ENCODE measurements at regions not wholly inside any gene's neighbourhood (a gene's known extent, or its start where the extent isn't known, plus 50 kb on each side); places are given as distances from the start of the nearest gene placed in this dataset.

- no peak for FAIRE-seq
- no peak for TF ChIP-seq CTCF (IDR thresholded peaks at IDR 0.05; ENCODE audit: borderline replicate concordance, extremely low read depth, insufficient read depth)
These were observed 253.1 kb upstream of the USP24 start for GRCh38 chr1:55468142-55468795.

GRCh38 chr1:55466921-55467320, 251.8 kb upstream of the USP24 start:
- Histone ChIP-seq H3K36me3 (ENCODE audit: control insufficient read depth in 2 of 3, insufficient read depth in 3 of 3, low read length in 3 of 3) (no peaks in the 10 kb centered on the region), H3K27me3 (ENCODE audit: control insufficient read depth, insufficient read depth, low read length) (no peaks in the 10 kb centered on the region), H3K4me1 (ENCODE audit: control insufficient read depth in 2 of 3, insufficient read depth in 2 of 3, low read depth in 1 of 3, low read length in 3 of 3) (peaks cover 0 to 6% (median 0%) of the 10 kb centered on the region in 3 donors), H3K9ac (ENCODE audit: low read length in 3 of 3) (no peak overlapping the region), H3K9me3 (ENCODE audit: control insufficient read depth in 2 of 3, insufficient read depth in 1 of 3, low read length in 3 of 3) (no peaks in the 10 kb centered on the region), H3K27ac (ENCODE audit: low read depth in 2 of 2, low read length in 2 of 2) (no peak overlapping the region), H3K4me3 (ENCODE audit: low read length in 3 of 3) (no peak overlapping the region)
- intact Hi-C loops (cut with DNase I), result no loop called here
- no peak for TF ChIP-seq CTCF (IDR thresholded peaks at IDR 0.05; ENCODE audit: borderline replicate concordance, extremely low read depth, insufficient read depth)
- DNase-seq, result no peak
- no peak for FAIRE-seq

More at GRCh38 chr1:55468142-55468795, 253.1 kb upstream of the USP24 start:
- no peaks in the 10 kb centered on the region for H3K9me3 ChIP-seq (ENCODE audit: control insufficient read depth in 2 of 3, insufficient read depth in 1 of 3, low read length in 3 of 3)
- H3K27ac ChIP-seq (ENCODE audit: low read depth in 2 of 2, low read length in 2 of 2), result peak overlapping the region in 1 of 2 donors; percentile 26
- H3K27me3 ChIP-seq (ENCODE audit: control insufficient read depth, insufficient read depth, low read length), result no peaks in the 10 kb centered on the region
- DNase-seq, result peak in 3 of 5 donors; percentile 17 to 63 (median 28)
- no peak overlapping the region for H3K4me3 ChIP-seq (ENCODE audit: low read length in 3 of 3)
- intact Hi-C loops (cut with DNase I), result no loop called here
- peaks cover 0 to 9% (median 9%) of the 10 kb centered on the region in 3 donors for H3K4me1 ChIP-seq (ENCODE audit: control insufficient read depth in 2 of 3, insufficient read depth in 2 of 3, low read depth in 1 of 3, low read length in 3 of 3)
- no peak overlapping the region for H3K9ac ChIP-seq (ENCODE audit: low read length in 3 of 3)
- no peaks in the 10 kb centered on the region for H3K36me3 ChIP-seq (ENCODE audit: control insufficient read depth in 2 of 3, insufficient read depth in 3 of 3, low read length in 3 of 3)

GRCh38 chr1:55466373-55466772, 251.2 kb upstream of the USP24 start:
- Histone ChIP-seq H3K9me3 (ENCODE audit: control insufficient read depth in 2 of 3, insufficient read depth in 1 of 3, low read length in 3 of 3) (no peaks in the 10 kb centered on the region), H3K36me3 (ENCODE audit: control insufficient read depth in 2 of 3, insufficient read depth in 3 of 3, low read length in 3 of 3) (no peaks in the 10 kb centered on the region), H3K27ac (ENCODE audit: low read depth in 2 of 2, low read length in 2 of 2) (peak overlapping the region in 1 of 2 donors; percentile 1), H3K4me3 (ENCODE audit: low read length in 3 of 3) (no peak overlapping the region), H3K27me3 (ENCODE audit: control insufficient read depth, insufficient read depth, low read length) (no peaks in the 10 kb centered on the region), H3K4me1 (ENCODE audit: control insufficient read depth in 2 of 3, insufficient read depth in 2 of 3, low read depth in 1 of 3, low read length in 3 of 3) (peaks cover 0 to 6% (median 0%) of the 10 kb centered on the region in 3 donors), H3K9ac (ENCODE audit: low read length in 3 of 3) (no peak overlapping the region)
- no peak for FAIRE-seq
- intact Hi-C loops (cut with DNase I), result no loop called here
- no peak for TF ChIP-seq CTCF (IDR thresholded peaks at IDR 0.05; ENCODE audit: borderline replicate concordance, extremely low read depth, insufficient read depth)
- no peak for DNase-seq

Measured in kidney (tissue), 13 donors.